Fibroblast of skin of back (primary cell): ENCODE measurements at regions not wholly inside any gene's neighbourhood (a gene's known extent, or its start where the extent isn't known, plus 50 kb on each side); places are given as distances from the start of the nearest gene placed in this dataset.
"Not testable (repeated sequence)": the region's sequence is repeated elsewhere in the genome, so short reads cannot be mapped to it uniquely, and the experiment has no call there.

Experiments
- DNase-seq: peaks from one replicate; pipeline ENCODE4 v3.0.0-alpha.2; 2013

- no peak for DNase-seq
These were observed 246.1 kb downstream of the MSX2 start for GRCh38 chr5:174970502-174970901.

- no peak for DNase-seq
These were observed 229.5 kb downstream of the MSX2 start for GRCh38 chr5:174953871-174954270.

- DNase-seq, result peak; percentile 73
These were observed 226.9 kb downstream of the MSX2 start for GRCh38 chr5:174951151-174951780.

- DNase-seq, result no peak
These were observed 223.2 kb downstream of the MSX2 start for GRCh38 chr5:174947548-174947947.

GRCh38 chr5:174945853-174946252 lies 221.5 kb downstream of the MSX2 start:
- DNase-seq, result no peak

- no peak for DNase-seq
These were observed 219.4 kb downstream of the MSX2 start for GRCh38 chr5:174943785-174944184.

- DNase-seq, result not testable (repeated sequence)
These were observed 218.6 kb downstream of the MSX2 start for GRCh38 chr5:174943002-174943401.

GRCh38 chr5:174937201-174938123 lies 213.1 kb downstream of the MSX2 start:
- no peak for DNase-seq

- DNase-seq, result peak; percentile 40
These were observed 211.6 kb downstream of the MSX2 start for GRCh38 chr5:174935854-174936474.

GRCh38 chr5:174931033-174931432 lies 206.7 kb downstream of the MSX2 start:
- DNase-seq, result not testable (repeated sequence)

- no peak for DNase-seq
These were observed 201.2 kb downstream of the MSX2 start for GRCh38 chr5:174925586-174925985.

GRCh38 chr5:174922955-174923354 lies 198.6 kb downstream of the MSX2 start:
- no peak for DNase-seq

- DNase-seq, result peak; percentile 24
These were observed 196.6 kb downstream of the MSX2 start for GRCh38 chr5:174920906-174921550.

- no peak for DNase-seq
These were observed 195.0 kb downstream of the MSX2 start for GRCh38 chr5:174919351-174919750.

- DNase-seq, result no peak
These were observed 194.3 kb downstream of the MSX2 start for GRCh38 chr5:174918655-174919054.

- DNase-seq, result no peak
These were observed 193.7 kb downstream of the MSX2 start for GRCh38 chr5:174917976-174918554.

- DNase-seq, result not testable (repeated sequence)
These were observed 193.1 kb downstream of the MSX2 start for GRCh38 chr5:174917435-174917834.

- DNase-seq, result not testable (repeated sequence)
These were observed 192.5 kb downstream of the MSX2 start for GRCh38 chr5:174916924-174917323.

GRCh38 chr5:174916227-174916626 lies 191.8 kb downstream of the MSX2 start:
- no peak for DNase-seq

- DNase-seq, result no peak
These were observed 186.7 kb downstream of the MSX2 start for GRCh38 chr5:174911118-174911517.

GRCh38 chr5:174910245-174910737 lies 185.9 kb downstream of the MSX2 start:
- DNase-seq, result peak; percentile 57

- DNase-seq, result no peak
These were observed 178.9 kb downstream of the MSX2 start for GRCh38 chr5:174903172-174903732.
